SK-N-SH treated with all-trans-retinoic acid at 6 μM for 48 hours (cell line): ENCODE measurements at regions not wholly inside any gene's neighbourhood (a gene's known extent, or its start where the extent isn't known, plus 50 kb on each side); places are given as distances from the start of the nearest gene placed in this dataset.

Experiments used
- BACH2 ChIP-seq: fragments of 250-450 bp; sonication (Bioruptor Pico); IDR thresholded peaks from 2 replicates; pipeline ENCODE4 v1.9.0; 2021; ENCODE audit warnings: mild to moderate bottlenecking, borderline replicate concordance
- GLIS3 ChIP-seq: fragments of 250-450 bp; sonication (Bioruptor Pico); IDR thresholded peaks from 2 replicates; pipeline ENCODE4 v1.5.0; 2020; ENCODE audit warnings: mild to moderate bottlenecking, moderate library complexity
- TF ChIP-seq, protein P1 (sequence below): fragments of 250-450 bp; sonication (Bioruptor Pico); IDR thresholded peaks from 2 replicates; pipeline ENCODE4 v1.8.0; 2021; ENCODE audit warnings: low read depth, mild to moderate bottlenecking, moderate library complexity, borderline replicate concordance
- TF ChIP-seq, protein P2 (sequence below): fragments of 250-450 bp; sonication (Bioruptor Pico); IDR thresholded peaks from 2 replicates; pipeline ENCODE4 v1.5.1; 2020; ENCODE audit warnings: low read depth, mild to moderate bottlenecking, moderate library complexity

DNA sequence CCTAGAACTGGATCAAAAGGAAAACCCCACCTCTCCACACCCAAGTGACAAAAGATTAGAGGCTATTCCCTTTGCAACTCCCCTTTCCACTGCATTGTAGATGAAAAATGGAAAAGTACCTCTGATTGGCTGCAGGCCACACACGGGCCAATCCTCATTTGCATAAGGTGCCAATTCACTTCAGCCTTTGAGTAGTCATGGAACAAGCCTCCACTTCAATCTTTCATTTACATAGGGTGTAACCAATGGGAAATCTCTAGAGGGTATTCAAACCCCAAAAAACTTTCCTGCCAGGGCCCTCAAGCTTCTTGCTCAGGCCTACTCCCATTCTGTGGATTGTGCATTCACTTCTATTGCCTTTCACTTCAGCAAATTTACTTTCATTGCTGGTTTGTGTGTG is 122.3 kb upstream of the KCND3 start:
- TF ChIP-seq BACH2 (CRISPR knock-in tag) (no peak), GLIS3 (CRISPR knock-in tag) (no peak)
- TF ChIP-seq, protein P1, sequence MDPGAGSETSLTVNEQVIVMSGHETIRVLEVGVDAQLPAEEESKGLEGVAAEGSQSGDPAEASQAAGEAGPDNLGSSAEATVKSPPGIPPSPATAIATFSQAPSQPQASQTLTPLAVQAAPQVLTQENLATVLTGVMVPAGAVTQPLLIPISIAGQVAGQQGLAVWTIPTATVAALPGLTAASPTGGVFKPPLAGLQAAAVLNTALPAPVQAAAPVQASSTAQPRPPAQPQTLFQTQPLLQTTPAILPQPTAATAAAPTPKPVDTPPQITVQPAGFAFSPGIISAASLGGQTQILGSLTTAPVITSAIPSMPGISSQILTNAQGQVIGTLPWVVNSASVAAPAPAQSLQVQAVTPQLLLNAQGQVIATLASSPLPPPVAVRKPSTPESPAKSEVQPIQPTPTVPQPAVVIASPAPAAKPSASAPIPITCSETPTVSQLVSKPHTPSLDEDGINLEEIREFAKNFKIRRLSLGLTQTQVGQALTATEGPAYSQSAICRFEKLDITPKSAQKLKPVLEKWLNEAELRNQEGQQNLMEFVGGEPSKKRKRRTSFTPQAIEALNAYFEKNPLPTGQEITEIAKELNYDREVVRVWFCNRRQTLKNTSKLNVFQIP = no peak
- TF ChIP-seq, protein P2, sequence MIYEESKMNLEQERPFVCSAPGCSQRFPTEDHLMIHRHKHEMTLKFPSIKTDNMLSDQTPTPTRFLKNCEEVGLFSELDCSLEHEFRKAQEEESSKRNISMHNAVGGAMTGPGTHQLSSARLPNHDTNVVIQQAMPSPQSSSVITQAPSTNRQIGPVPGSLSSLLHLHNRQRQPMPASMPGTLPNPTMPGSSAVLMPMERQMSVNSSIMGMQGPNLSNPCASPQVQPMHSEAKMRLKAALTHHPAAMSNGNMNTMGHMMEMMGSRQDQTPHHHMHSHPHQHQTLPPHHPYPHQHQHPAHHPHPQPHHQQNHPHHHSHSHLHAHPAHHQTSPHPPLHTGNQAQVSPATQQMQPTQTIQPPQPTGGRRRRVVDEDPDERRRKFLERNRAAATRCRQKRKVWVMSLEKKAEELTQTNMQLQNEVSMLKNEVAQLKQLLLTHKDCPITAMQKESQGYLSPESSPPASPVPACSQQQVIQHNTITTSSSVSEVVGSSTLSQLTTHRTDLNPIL (CRISPR knock-in tag) = no peak
